NCI-H69 (cell line): ENCODE measurements at regions not wholly inside any gene's neighbourhood (a gene's known extent, or its start where the extent isn't known, plus 50 kb on each side); places are given as distances from the start of the nearest gene placed in this dataset.

Experiments used
- DNase-seq: peaks from one replicate; lab custom pipeline; 2025; lab: John Stamatoyannopoulos, UW

DNA sequence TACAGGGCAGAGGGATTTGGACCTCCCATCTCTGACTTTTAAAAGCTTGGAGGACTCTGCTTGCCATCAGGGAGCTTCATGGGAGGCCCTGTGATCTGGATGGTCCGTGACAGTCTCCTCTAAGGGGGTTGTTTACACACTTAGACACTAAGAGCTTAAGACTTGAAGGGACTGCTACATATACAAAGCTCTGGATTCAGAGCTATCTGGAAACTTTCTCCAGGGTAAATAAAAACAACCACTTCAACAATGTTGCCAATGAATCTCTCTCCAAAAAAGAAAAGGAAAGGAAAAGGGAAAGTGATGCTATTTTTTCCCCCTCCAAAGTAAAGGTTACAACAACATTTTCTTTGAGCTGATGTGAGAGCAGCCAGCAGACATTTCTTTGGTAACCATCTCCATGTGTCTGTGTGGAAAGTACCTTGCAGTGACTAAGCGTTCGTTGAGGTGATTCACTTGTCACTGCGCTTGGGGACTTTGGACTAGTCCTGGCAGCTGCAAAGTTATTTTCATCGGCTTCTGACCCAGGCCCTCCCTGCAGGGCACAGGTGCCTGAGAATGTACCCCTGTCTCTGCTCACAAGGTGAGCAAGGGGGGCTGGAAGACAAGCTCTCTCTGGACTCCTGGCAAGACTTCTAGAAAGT, 262.1 kb upstream of the KLF4 start:
- DNase-seq = peak; percentile 27

DNA sequence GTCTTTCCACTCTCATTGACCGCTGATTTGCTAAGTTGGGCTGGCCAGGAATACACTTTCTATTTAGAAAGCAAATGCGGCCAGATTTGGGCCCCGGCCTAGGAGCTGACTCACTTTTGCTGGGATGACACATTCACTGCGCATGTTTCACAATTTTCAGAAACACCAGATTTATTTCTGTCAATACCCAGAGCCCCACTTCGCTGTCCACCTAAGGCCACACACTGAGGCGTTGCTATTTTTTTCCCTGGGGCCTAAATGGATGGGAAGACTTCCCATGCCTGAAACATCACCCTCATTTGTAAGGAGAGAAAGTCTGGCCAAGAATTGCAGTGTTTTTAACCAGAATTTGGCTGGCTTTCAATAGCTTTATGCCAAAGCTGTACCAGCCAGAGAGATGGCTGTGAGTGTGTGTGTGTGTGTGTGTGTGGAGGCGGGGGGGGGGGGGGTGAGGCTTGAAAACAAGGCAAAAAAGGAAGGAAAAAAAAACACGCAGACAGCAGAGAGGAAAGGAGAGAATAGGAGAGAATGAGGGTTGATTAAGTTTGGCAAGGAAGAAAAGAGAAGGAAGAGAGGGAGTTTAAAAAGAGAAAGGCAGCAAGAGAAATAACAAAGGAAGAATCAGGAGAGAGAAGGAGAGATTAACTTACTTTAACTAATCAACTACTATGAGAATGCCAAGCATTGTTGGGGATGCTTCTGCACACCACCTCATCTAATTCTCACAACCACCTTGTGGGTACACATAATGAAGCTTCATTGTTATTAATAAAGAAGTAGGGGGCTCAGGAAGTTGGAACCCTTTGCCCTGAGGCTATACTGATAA, 261.4 kb upstream of the KLF4 start:
- DNase-seq = peak; percentile 62

DNA sequence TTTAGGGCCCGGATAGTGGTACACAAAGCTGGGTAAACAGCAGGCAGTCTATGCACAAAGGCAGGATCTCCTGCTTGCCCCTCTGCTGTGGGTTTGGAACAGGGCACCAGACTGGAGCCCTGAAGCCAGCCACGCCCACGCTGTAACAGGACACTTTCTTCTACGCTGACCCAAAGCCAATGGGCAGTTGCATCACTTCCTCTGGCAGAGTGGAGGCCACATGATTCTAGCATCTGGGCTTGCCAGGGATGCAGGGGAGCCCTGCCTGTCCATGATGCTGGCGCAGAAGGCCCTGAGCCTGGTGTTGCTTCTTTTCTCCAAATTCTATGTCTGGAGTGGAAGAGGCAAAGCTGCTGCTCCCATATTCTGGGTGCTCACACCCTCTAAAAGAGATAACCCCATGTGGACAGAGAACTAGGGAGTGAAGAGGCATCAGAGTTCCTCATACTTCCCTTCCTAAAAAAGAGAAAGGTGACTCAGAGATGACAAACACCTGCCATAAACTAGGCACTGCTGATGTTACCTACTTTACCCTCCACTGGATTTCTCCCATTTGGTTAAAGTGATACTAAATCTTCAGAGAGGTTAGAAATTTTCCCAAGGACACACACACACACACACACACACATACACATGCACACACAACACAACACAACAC, 260.3 kb upstream of the KLF4 start:
- no peak for DNase-seq

DNA sequence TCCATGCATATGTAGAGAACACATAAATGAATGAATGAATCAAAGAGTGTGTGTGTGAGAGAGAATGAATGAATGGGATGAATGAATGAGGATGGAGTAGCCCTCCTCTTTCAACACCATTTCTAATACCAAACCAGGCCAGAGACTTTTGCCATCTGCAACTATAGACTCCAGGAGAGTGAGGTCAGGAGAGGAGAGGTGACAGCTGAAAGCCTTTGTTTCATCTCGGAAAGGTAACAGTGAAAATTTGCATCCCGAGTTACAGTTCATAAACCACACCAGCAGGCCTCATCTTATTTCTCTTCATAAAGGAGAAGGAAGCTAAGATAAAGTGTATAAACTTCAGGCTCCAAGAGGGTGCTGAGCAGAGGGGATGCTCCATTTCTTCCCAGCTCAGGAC, 255.3 kb upstream of the KLF4 start:
- no peak for DNase-seq

DNA sequence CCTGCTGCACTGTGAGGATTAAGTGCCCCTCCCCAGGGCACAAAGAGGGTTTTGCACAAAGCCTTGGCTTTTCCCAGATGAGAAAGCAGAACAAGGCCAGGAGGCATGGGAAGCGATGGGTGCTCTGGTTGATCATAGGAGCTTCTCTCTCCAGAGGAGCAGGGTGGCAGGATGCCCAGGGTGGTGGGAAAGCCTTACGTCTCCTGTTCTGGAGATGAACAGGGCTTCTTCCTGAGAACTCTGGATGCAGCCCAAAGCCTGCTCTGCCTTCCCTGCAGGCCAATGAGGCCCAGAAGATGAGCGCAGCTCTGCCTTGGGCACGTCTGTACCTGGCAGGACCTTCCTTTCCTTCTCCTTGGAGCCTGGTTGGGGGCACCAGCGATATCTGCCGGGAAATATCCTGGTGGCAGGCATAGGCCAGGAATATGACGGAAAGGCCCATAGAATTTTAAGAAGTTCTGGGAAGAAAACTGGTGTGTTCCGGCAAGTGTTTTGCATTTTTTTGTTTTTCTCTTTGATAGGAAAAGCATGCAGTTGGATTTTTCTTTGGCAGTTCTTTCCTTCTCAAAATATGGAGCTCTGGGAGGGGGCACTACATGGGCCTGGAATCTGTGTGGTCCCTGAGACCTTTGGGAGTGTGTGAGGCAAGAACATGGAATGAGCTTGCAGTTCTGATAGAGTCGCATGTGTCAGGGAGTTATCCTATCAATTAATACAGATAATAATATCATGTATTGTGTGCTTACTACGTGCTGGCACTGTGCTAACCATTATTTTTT, 253.2 kb upstream of the KLF4 start:
- DNase-seq = peak; percentile 18

DNA sequence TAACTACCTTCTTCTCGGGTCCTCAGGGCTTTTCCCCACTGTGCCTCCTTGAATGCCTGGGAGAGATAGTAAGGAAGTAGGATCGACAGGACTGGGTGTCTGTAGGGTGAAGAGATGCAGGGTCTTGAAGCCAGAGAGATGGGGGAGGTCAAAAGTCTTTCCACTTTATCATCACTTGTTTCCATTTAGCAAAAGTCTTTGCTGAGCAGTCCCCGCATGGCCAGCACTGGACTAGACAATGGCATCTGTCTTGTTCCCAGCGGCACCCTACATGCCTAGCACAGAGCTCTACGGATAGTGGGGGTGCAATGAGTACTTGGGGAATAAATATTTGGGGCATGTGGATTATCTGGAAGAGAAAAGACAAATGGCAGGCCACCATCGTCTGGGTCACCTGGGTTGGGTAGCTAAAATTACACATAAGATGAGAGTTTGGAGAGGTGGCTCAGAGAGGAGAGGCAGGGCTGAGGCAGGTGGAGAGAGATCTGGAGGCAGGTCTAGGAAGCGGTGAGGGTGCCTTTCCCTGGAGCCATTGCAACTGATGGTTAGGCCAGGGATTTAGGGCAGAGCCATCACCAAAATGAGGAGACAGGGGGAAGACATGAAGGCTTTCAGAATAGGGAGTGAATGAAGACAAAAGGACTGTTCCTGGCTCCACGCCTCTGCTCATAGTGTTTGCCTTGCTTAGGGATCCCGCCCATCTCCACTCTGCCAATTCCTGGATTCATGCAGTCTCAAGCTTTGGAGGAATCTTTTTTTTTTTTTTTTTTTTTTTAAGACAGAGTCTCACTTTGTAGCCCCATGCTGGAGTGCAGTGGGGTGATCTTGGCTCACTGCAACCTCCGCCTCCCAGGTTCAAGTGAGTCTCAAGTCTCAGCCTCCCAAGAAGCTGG, 250.8 kb upstream of the KLF4 start:
- peak; percentile 72 for DNase-seq

DNA sequence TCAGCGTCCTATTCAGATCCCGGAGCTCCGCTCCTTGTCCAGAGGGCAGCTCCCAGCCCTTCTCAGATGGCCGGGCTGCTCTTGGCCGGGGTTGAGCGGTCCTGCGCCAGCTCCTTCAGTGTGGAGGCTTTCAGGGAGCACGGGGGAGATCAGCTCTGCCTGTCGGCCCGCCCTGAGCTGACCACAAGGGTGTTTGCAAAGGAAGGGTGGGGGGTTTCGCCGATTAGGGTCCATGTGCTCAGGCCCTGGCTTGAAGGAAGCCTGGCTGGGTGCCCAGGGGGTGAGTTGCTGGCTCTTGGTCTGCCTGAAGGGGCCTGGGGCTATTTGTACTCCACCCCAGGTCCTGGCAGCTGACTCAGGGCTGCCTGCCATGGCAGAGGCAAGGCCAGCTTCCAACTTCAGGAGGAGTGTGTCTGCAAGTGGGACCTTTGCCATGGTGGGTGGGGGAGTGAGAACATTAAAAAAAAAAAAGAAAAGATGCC, 250.1 kb upstream of the KLF4 start:
- DNase-seq = peak; percentile 89

DNA sequence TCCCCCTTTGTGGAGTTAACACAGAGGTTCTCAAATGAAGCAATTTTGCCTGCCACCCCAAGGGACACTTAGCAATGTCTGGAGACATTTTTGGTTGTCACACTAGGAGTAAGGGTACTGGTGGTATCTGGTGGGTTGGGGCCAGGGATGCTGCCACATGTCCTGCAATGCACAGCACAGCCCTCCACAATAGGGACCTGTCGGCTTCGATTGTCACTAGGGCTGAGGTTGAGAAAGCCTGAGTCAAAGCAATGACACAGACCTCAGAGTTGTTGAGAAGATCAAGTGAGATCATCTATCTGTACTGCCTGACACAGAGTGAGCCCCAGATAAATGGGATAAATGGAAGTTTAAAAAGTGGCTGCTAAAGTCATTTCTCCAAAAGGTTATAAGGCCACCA, 249.2 kb upstream of the KLF4 start:
- DNase-seq = peak; percentile 59

DNA sequence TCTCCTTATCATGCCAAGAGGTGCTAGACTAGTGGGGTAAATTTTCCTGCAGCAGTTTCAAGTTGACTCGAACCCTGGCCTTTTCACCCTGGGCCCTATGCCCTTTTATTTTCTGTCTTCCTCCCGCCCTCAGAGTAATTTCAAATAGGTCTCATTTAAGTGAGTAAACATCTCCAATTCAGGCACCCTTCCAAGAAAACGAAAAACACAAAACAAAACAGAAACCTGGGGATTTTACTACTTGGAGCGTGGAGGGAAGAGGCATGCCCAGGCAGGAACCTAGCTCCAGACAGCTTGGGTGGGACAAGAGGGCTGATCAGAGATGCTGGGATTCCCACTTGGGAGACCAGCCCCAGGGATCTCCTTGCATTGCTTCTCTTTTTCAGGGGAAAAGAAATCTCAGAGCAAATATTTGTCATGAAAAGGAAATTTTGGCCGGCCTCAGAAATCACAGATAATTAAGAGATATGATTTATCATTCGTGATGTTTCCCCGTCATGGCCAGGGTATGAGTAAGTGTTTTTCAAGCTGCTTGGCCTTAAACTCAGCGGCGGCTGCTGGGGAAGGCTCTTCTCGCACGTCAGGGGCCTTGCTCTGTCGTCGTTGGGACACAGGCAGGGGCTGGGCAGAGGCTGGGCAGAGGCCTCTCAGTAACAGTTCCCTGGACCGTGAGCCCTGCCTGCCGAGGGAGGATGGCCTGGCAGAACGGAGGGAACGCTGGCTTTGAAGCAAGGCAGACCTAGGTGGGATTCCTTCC, 248.6 kb upstream of the KLF4 start:
- peak; percentile 97 for DNase-seq

DNA sequence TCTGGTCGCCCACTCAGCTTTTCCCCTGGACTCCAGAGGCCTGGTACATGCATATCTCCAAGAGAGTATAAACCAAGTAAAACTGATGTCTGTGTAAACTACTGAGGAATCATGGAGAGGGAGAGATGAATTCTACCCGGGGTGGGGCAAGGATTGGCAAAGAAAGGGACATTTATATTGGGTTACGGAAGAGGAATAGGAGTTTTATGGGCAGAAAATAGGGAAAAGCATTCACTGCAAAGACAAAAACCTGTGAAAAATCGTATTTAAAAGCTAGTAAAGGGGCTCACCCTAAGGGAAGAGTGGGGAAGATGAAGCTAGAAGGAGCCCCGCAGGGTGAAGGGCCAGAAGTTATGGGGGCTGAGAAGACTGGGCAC, 248.0 kb upstream of the KLF4 start:
- no peak for DNase-seq

DNA sequence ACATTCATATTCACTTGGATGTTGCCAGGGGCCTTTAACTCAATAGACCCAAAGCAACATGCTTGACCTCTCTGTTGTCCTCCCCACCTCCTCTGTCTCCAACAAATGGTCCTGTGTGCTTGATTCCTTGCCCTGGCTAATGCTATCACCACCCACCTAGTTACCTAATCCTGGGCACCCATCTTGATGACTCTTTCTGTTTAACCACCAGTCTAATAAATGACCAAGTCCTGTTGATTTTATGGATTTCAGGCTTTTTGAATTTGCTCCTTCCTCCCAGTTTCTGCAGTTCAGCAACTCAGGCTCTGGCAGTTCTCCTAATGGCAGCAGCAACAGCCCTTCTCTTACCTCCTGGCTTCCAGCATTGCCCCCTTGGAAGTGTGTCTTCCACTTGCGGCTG, 246.3 kb upstream of the KLF4 start:
- no peak for DNase-seq

DNA sequence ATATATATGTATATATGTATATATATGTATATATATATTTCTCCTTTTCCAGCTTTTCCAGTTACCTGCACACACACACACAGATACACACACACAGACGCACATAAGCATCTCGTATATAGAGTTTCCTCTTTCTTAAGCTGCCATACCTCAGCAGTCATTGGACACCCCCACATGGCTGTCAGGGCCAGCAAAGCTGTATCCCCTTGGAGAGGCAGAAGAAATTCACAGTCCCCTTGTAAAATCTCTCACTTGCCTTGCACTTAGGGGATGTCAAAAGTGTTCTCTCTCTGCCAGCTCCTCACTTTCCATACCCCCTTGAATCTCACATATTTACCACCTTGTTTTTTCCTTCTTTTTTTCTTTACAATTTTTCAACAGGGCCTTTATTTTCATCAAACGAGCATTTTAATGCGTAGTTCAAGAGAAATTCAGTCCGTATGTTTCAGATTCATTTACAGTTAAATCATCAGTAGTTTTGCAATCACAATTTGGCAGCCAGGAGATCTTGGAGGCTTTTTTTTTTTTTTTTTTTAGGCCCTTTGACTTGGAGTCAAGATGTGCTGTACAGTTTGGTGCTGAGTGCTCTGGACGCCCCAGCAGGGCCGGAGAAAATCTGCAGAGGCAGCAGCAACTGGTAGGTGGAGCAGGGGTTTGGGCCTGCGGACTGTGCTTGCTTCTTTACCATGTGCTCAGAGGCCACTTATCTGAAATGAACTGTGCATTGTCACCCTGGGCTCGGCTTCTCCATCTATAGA, 244.9 kb upstream of the KLF4 start:
- DNase-seq = no peak

DNA sequence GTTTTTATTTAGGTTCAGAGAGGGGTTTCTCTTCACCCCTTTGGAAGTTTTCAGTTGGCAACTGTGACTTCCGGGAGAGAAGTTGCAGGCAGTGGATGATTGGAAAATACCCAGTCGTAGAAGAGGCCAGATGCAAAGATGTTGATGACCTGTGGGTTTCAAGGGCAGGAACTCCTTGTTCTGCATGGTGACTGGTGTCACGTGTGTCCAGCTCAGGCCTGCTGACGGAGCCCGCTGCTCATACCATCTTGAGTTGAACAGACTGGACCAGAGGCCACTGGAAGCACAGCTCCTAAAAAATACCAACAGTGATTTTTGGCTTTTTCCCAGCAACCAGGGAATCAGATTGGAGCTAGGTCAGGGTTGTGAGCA, 243.9 kb upstream of the KLF4 start:
- DNase-seq = no peak

DNA sequence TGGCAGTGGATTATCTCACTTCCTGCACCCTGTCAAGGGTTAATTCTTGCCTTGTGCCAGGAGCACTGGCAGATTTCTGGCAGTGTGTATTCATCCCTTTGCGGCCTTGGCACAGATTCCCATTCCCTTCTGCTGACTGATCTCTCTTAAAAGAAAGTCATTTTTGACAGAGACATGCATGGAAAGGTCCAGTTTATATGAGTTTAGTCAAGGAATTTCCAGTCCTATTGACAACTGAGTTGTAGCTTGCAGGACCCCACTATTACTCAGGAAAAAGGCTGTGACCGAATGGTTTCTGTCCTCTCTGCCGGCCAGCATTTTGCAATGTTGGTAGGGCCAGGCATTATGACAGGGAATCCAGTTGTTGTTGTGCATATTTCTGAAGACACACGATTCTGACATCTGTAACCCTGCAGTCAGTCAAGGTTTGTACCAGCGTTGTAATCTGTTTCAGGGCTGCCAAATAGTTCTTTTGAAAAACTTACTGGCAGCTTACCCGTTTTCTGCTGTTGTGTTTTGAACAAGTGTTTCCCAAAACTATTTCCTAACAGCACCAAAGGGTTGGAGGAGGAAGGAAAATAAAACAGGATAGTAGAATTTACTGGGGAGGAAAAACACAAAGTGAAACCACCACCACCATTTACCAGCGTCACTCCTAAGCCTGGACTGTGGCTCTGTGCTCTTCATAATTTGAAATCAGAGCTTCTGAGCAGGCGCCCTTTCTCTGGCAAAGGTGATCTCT, 243.4 kb upstream of the KLF4 start:
- peak; percentile 56 for DNase-seq

DNA sequence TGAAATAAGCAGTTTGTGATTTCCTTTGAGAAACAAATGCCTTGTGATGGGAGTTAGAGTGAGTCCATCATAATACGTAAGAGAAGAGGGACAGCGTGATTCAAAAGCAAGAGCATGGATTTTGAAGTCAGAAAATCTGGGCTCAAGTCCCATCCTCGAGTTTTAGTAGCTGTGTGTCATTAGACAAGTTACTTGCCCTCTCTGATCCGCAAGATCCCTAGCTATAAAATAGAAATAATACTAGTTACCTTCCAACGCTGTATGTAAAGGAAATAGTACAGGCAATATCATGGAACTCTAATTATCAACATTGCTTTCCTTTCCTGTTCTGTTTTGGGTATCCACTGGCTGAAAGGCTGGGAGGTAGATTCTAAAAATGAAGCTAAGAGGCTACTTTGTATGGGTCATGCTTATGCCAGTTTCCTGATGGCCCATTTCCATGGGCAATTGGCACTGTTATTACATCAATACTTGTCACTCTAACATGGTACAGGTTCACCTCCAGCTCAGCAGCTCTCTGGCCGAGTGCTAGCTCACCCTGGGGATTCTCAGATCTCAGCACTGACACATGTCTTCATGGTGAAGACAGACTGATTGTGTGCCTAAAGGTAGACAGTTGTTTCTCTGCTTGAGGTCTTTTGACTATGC, 241.7 kb upstream of the KLF4 start:
- no peak for DNase-seq

DNA sequence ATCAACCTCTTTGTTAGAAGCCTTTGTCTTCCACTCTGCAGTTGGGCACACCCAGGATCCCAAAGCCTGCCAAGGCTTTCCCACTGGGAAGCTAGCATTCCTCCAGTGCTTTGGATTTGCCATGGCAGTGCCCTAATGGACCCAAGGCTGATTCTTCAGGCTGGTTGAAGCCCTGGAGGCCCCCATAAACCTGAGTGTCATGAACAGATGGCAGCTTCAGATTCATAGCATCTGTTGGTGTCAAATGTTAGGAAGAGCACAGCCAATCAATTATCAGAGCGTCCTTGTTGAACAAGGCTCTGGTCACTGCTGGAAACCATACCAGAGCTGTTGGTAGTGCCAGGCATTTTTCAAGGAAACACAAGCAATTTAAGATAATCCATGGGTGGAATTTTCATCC, 241.1 kb upstream of the KLF4 start:
- peak; percentile 67 for DNase-seq

DNA sequence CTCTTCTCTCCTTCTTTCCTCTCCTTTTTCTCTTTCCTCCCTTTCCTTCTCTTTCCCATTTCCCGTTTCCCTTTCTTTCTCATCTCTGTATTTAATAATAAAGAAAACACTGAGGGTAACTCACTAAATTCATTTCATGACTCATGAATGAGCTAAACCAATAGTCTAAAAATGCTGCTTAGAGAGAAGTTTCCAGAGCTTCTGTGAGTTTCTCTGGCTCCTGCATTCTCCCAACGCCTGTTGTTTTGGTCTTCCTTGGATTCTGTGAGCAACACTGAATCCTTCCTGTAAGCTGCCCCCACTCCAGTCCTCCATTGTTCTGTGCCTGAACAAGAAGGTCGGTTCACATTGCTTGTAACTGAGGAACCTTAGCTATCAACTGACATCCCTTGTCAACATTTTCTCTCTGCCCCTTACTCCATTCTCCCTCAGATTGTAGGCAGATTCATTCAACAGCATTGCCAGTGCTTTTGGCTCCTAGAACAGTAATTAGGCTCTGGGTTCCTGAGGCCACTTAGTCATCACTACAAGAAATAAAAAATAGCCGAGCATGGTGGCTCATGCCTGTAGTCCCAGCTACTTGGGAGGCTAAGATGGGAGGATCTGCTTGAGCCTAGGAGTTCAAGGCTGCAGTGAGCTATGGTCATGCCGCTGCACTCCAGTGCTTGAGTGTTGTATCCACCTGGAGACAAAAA, 237.7 kb upstream of the KLF4 start:
- DNase-seq = no peak

DNA sequence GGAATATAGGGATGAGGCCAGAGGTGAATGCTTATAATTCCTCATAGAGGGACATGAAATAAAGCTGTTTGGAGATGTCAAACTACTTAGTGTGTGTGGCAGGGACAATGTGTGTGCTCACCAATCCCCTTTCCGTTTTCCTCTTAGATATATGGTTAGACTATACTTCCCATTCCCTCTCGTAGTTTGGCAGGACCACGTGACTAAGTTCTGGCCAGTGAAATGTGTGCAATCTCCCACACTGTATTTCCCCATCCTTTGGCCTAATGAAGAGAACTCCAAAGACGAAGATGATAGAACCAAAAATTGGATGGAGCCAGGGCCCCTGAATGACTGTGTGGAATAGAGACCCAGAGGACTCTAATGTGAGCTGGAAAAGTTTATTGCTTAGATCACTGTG, 233.4 kb upstream of the KLF4 start:
- DNase-seq = no peak
